IMR-90 (cell line): ENCODE measurements at regions not wholly inside any gene's neighbourhood (a gene's known extent, or its start where the extent isn't known, plus 50 kb on each side); places are given as distances from the start of the nearest gene placed in this dataset.

ENCODE experiments used
- CTCF ChIP-seq: conservative IDR thresholded peaks from 2 replicates; pipeline ENCODE4 v1.5.1; 2012; ENCODE audit warnings: mild to moderate bottlenecking, low read depth, low read length, improper control_type of control experiment
- RAD21 ChIP-seq: IDR thresholded peaks from 2 replicates; pipeline ENCODE4 v1.6.1; 2012; ENCODE audit warnings: low read length, improper control_type of control experiment
- SMC3 ChIP-seq: fragments of 150-350 bp; IDR thresholded peaks from 2 replicates; pipeline ENCODE4 v1.6.1; 2016; ENCODE audit warnings: low read depth, mild to moderate bottlenecking, antibody characterized with exemption, low read length, moderate library complexity

- TF ChIP-seq CTCF (peak; percentile 65), RAD21 (peak; percentile 63), SMC3 (peak; percentile 38)
Measured at GRCh38 chr18:5600378-5601071, 56.7 kb upstream of the EPB41L3 start.
